MM.1S (cell line): ENCODE measurements at regions not wholly inside any gene's neighbourhood (a gene's known extent, or its start where the extent isn't known, plus 50 kb on each side); places are given as distances from the start of the nearest gene placed in this dataset.

Experiments used
- DNase-seq: peaks from one replicate; pipeline ENCODE4 v3.0.0-alpha.2; 2015
- H2AFZ ChIP-seq: fragments of 300-600 bp; sonication (generic); 2 replicates; pipeline ENCODE4 v1.6.0; 2016; ENCODE audit warnings: antibody characterized with exemption, low read length
- H3F3A ChIP-seq: fragments of 300-600 bp; sonication (generic); 2 replicates; pipeline ENCODE4 v1.6.1; 2016; ENCODE audit warnings: mild to moderate bottlenecking, antibody characterized with exemption, low read length, moderate library complexity, mixed read lengths; ENCODE audit not compliant: insufficient read depth
- H3K27ac ChIP-seq: fragments of 300-600 bp; sonication (generic); 2 replicates; pipeline ENCODE4 v1.5.1; 2016; ENCODE audit warnings: mild to moderate bottlenecking, low read length
- H3K27me3 ChIP-seq: fragments of 300-600 bp; sonication (generic); replicated peaks from 2 replicates; pipeline ENCODE4 v1.6.0; 2016; ENCODE audit warnings: low read length; ENCODE audit not compliant: insufficient read depth
- H3K36me3 ChIP-seq: fragments of 300-600 bp; sonication (generic); replicated peaks from 2 replicates; pipeline ENCODE4 v1.6.1; 2016; ENCODE audit warnings: mild to moderate bottlenecking, low read length, mixed read lengths; ENCODE audit not compliant: insufficient read depth
- H3K4me1 ChIP-seq: fragments of 300-600 bp; sonication (generic); 2 replicates; pipeline ENCODE4 v1.6.1; 2016; ENCODE audit warnings: low read length, mixed read lengths
- H3K4me2 ChIP-seq: fragments of 300-600 bp; sonication (generic); 2 replicates; pipeline ENCODE4 v1.6.0; 2016; ENCODE audit warnings: low read depth, low read length
- H3K4me3 ChIP-seq: fragments of 300-600 bp; sonication (generic); 2 replicates; pipeline ENCODE4 v1.5.1; 2016; ENCODE audit warnings: low read length, mixed read lengths
- H3K79me2 ChIP-seq: fragments of 300-600 bp; sonication (generic); 2 replicates; pipeline ENCODE4 v1.6.1; 2016; ENCODE audit warnings: mixed run types, low read length, mixed read lengths
- H3K9ac ChIP-seq: fragments of 300-600 bp; sonication (generic); 2 replicates; pipeline ENCODE4 v1.6.1; 2016; ENCODE audit warnings: low read length, mixed read lengths
- H3K9me2 ChIP-seq: fragments of 300-600 bp; sonication (generic); replicated peaks from 2 replicates; pipeline ENCODE4 v1.6.1; 2016; ENCODE audit warnings: mild to moderate bottlenecking, low read length, mixed read lengths; ENCODE audit not compliant: insufficient read depth
- H3K9me3 ChIP-seq: fragments of 300-600 bp; sonication (generic); replicated peaks from 2 replicates; pipeline ENCODE4 v1.6.1; 2016; ENCODE audit warnings: mild to moderate bottlenecking, low read length, mixed read lengths; ENCODE audit not compliant: insufficient read depth
- H4K20me1 ChIP-seq: fragments of 300-600 bp; sonication (generic); 2 replicates; pipeline ENCODE4 v1.6.1; 2016; ENCODE audit warnings: mild to moderate bottlenecking, low read length, moderate library complexity, mixed read lengths; ENCODE audit not compliant: insufficient read depth
- EZH2 ChIP-seq: fragments of 300-600 bp; sonication (generic); optimal IDR thresholded peaks from 2 replicates; pipeline ENCODE3; 2017; ENCODE audit warnings: low read depth, mild to moderate bottlenecking, antibody characterized with exemption, low read length, mixed read lengths
- EZH2phosphoT487 ChIP-seq: fragments of 300-600 bp; sonication (generic); IDR thresholded peaks from 2 replicates; pipeline ENCODE4 v1.6.1; 2018; ENCODE audit warnings: antibody characterized with exemption, low read length
- TF ChIP-seq, protein P1 (sequence below): fragments of 300-600 bp; sonication (generic); IDR thresholded peaks from 2 replicates; pipeline ENCODE4 v1.5.1; 2016; ENCODE audit warnings: antibody characterized with exemption, low read length, mixed read lengths

DNA sequence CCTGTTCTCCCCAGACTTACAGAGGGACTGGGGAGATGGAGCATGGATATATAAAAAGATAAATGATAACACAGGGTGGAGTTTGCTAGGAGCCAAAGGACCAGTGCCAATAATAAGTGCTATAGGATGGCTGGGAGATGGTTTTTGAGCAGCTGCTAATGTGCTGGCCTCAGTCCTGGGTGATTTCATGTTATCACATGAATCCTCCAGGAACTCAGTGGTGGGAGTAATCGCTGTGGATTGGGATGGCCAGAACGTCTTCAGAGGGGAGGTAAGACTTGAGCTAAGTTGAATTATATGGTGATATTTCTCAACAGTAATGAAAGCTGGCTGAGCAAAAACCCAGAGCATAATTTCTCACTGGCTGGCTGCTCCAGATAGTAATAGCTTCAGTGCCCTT lies 441.4 kb downstream of the SLC4A3 start:
- Histone ChIP-seq H3K4me2 (no peak overlapping the region), H3K27me3 (no peaks in the 10 kb centered on the region), H4K20me1 (no peaks in the 10 kb centered on the region), H3K4me3 (no peak overlapping the region), H3F3A (no peaks in the 10 kb centered on the region), H3K27ac (no peak overlapping the region), H3K9me2 (no peaks in the 10 kb centered on the region), H3K9me3 (no peaks in the 10 kb centered on the region), H3K9ac (no peak overlapping the region), H2AFZ (no peak overlapping the region), H3K79me2 (no peaks in the 10 kb centered on the region), H3K4me1 (no peaks in the 10 kb centered on the region), H3K36me3 (no peaks in the 10 kb centered on the region)
- no peak for DNase-seq
- TF ChIP-seq EZH2 (no peak), EZH2phosphoT487 (no peak)
- TF ChIP-seq, protein P1, sequence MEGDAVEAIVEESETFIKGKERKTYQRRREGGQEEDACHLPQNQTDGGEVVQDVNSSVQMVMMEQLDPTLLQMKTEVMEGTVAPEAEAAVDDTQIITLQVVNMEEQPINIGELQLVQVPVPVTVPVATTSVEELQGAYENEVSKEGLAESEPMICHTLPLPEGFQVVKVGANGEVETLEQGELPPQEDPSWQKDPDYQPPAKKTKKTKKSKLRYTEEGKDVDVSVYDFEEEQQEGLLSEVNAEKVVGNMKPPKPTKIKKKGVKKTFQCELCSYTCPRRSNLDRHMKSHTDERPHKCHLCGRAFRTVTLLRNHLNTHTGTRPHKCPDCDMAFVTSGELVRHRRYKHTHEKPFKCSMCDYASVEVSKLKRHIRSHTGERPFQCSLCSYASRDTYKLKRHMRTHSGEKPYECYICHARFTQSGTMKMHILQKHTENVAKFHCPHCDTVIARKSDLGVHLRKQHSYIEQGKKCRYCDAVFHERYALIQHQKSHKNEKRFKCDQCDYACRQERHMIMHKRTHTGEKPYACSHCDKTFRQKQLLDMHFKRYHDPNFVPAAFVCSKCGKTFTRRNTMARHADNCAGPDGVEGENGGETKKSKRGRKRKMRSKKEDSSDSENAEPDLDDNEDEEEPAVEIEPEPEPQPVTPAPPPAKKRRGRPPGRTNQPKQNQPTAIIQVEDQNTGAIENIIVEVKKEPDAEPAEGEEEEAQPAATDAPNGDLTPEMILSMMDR = no peak

DNA sequence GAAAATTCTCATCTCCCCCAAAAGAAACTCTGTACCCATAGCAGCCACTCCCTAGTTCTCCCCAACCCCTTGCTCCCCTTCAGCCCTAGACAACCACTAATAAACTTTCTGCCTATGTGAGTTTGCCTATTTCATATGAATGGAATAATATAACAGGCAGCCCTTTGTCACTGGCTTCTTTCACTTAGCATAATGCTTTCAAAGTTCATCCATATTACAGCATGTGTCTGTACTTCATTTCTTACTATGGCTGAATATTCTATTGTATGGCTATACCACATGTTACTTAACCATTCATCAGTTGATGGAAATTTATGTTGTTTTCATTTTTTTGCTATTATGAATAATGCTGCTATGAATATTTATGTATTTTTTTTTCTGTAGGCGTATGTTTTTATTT lies 442.9 kb downstream of the SLC4A3 start:
- Histone ChIP-seq H4K20me1 (no peaks in the 10 kb centered on the region), H3K4me3 (no peak overlapping the region), H3K9ac (no peak overlapping the region), H2AFZ (no peak overlapping the region), H3K9me2 (no peaks in the 10 kb centered on the region), H3K4me2 (no peak overlapping the region), H3K27me3 (no peaks in the 10 kb centered on the region), H3K27ac (no peak overlapping the region), H3F3A (no peaks in the 10 kb centered on the region), H3K36me3 (no peaks in the 10 kb centered on the region), H3K4me1 (no peaks in the 10 kb centered on the region), H3K9me3 (no peaks in the 10 kb centered on the region), H3K79me2 (no peaks in the 10 kb centered on the region)
- TF ChIP-seq EZH2phosphoT487 (no peak), EZH2 (no peak)
- TF ChIP-seq, protein P1 = no peak
- no peak for DNase-seq

DNA sequence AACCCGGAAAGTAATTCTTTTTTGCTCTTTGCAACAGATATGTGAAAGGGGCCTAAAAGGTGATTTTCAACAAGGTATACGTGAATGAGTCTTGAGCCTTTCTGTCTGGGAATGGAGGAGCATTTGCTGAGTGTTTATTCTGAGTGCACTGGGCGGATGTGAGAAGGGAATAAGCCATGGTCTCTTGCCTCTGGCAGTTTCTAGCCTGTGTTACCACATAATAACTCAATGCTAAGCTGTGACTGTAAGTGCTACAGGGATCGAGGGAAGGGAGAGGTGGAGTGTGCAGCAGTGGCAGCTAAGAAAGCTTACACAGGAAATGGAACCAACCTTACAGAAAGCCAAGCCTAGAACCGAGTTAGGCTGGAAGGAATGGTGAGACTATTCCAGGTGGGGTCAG lies 444.3 kb downstream of the SLC4A3 start:
- no peaks in the 10 kb centered on the region for H3K4me1 ChIP-seq
- H2AFZ ChIP-seq = no peak overlapping the region
- no peaks in the 10 kb centered on the region for H3K9me2 ChIP-seq
- H3K36me3 ChIP-seq = no peaks in the 10 kb centered on the region
- H3F3A ChIP-seq = no peaks in the 10 kb centered on the region
- no peaks in the 10 kb centered on the region for H4K20me1 ChIP-seq
- H3K4me2 ChIP-seq = no peak overlapping the region
- TF ChIP-seq EZH2phosphoT487 (no peak), EZH2 (no peak)
- TF ChIP-seq, protein P1 = no peak
- no peaks in the 10 kb centered on the region for H3K9me3 ChIP-seq
- H3K27ac ChIP-seq = no peak overlapping the region
- no peak for DNase-seq
- no peak overlapping the region for H3K9ac ChIP-seq
- H3K4me3 ChIP-seq = no peak overlapping the region
- no peaks in the 10 kb centered on the region for H3K27me3 ChIP-seq
- no peaks in the 10 kb centered on the region for H3K79me2 ChIP-seq
